ENCODE measurements at regions not wholly inside any gene's neighbourhood (a gene's known extent, or its start where the extent isn't known, plus 50 kb on each side); places are given as distances from the start of the nearest gene placed in this dataset.

DNA sequence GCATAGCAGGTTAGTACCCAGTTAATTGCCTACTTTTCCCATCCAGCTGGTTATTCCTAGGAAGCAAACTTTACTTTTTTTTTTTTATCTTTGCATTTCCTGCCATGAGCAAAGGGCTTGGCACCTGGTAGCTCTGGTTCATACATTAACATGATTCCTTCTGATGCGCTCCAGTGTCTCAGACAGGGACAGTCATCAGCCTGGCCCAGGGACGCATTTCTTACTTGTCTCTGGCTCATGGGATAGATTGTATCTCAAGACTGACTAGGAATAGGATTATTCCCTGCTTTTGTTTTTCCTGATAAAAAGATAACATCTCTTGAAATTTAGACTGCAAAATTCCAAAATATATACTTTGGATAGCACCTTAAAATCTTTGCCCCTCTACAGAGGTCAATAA lies 571.5 kb upstream of the TENM3 start:
- H3K4me1 ChIP-seq, result no peaks in the 10 kb centered on the region
- H3K36me3 ChIP-seq, result no peaks in the 10 kb centered on the region
- intact Hi-C loops (cut with DNase I), result no loop called here
- no peak for DNase-seq (ENCODE audit: extremely low spot score in 2 of 2)
- H3K27me3 ChIP-seq, result no peaks in the 10 kb centered on the region
- H3K9me3 ChIP-seq, result no peaks in the 10 kb centered on the region
- no peak overlapping the region for H3K27ac ChIP-seq
- TF ChIP-seq POLR2AphosphoS5 (IDR thresholded peaks at IDR 0.05; ENCODE audit: insufficient read depth in 1 of 2, low read depth in 1 of 2) (no peak), POLR2A (IDR thresholded peaks at IDR 0.05) (no peak)
- TF ChIP-seq, protein P1, sequence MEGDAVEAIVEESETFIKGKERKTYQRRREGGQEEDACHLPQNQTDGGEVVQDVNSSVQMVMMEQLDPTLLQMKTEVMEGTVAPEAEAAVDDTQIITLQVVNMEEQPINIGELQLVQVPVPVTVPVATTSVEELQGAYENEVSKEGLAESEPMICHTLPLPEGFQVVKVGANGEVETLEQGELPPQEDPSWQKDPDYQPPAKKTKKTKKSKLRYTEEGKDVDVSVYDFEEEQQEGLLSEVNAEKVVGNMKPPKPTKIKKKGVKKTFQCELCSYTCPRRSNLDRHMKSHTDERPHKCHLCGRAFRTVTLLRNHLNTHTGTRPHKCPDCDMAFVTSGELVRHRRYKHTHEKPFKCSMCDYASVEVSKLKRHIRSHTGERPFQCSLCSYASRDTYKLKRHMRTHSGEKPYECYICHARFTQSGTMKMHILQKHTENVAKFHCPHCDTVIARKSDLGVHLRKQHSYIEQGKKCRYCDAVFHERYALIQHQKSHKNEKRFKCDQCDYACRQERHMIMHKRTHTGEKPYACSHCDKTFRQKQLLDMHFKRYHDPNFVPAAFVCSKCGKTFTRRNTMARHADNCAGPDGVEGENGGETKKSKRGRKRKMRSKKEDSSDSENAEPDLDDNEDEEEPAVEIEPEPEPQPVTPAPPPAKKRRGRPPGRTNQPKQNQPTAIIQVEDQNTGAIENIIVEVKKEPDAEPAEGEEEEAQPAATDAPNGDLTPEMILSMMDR (IDR thresholded peaks at IDR 0.05), result no peak
- no peak overlapping the region for H3K4me3 ChIP-seq

DNA sequence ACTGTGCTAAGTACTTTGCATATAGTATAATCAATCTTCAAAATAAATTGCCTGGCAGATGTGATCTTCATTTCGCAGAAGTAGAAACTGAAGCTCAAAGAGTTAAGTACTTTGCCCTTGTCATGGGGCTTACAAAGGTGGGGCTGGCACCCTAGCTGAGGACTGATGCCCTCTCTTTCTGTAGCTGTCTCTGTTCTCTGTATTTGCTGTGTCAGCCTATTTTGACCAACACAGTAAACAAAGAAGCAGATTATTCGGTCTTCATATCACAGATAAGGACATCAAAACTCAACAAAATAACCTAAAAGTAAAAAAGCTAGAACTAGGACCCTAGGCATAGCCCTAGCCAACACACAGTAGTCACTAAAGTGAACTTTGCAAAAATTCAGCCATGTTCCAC lies 570.5 kb upstream of the TENM3 start:
- H3K27ac ChIP-seq, result no peak overlapping the region
- DNase-seq (ENCODE audit: extremely low spot score in 2 of 2), result no peak
- no peak for TF ChIP-seq POLR2AphosphoS5 (IDR thresholded peaks at IDR 0.05; ENCODE audit: insufficient read depth in 1 of 2, low read depth in 1 of 2)
- no peak for TF ChIP-seq POLR2A (IDR thresholded peaks at IDR 0.05)
- TF ChIP-seq, protein P1 (IDR thresholded peaks at IDR 0.05), result no peak
- no peaks in the 10 kb centered on the region for H3K4me1 ChIP-seq
- intact Hi-C loops (cut with DNase I), result no loop called here
- H3K9me3 ChIP-seq, result no peaks in the 10 kb centered on the region
- H3K4me3 ChIP-seq, result no peak overlapping the region
- no peaks in the 10 kb centered on the region for H3K36me3 ChIP-seq
- no peaks in the 10 kb centered on the region for H3K27me3 ChIP-seq

DNA sequence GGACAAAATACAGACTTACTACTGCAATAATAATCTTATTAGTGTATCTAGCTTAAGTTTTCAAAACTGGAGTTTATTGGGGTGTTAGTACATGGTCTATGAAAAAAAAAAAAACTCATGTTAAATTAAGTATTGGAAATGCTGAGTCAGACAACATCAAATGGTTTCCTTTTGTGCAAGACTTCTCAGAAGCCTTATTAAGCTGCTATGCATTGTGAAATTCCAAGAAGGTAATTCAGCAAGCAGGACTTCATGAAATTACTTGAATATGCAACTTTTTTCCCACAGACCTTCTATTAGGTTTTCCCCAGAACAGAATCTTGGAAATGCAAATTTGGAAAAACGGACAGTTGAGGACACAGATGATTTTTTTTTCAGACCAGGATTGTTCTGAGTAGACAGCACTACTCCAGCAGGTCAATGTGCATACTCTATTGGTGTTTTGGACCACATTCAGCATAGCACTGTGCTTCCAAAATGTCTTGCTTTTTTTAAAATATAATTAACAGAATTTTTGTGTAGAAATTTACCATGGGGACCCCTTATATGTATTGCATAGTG lies 568.8 kb upstream of the TENM3 start:
- intact Hi-C loops (cut with DNase I), result no loop called here
- no peak for DNase-seq (ENCODE audit: extremely low spot score in 2 of 2)
- no peaks in the 10 kb centered on the region for H3K4me1 ChIP-seq

DNA sequence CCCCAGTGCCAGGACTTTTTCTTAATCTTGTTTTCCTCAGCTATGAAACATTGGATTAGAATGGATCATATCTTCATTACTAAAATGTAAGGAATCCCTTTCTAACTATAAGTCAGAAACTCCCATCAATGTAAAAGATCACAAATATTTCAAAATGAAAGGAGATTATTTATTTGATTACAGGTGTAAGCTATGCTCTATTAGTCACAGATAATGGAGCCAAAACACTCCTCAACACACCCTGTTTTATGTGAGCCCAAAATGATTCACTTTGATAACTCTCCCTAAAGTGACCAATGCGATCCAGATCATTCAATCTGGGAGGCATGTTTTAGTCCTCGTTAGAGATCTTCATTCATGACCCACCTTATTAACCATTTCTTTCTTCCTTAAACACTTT lies 566.7 kb upstream of the TENM3 start:
- no peak for DNase-seq (ENCODE audit: extremely low spot score in 2 of 2)
- Histone ChIP-seq H3K27me3 (no peaks in the 10 kb centered on the region), H3K36me3 (no peaks in the 10 kb centered on the region), H3K4me1 (no peaks in the 10 kb centered on the region), H3K4me3 (no peak overlapping the region), H3K9me3 (no peaks in the 10 kb centered on the region), H3K27ac (no peak overlapping the region)
- intact Hi-C loops (cut with DNase I), result no loop called here
- TF ChIP-seq POLR2AphosphoS5 (IDR thresholded peaks at IDR 0.05; ENCODE audit: insufficient read depth in 1 of 2, low read depth in 1 of 2) (no peak), POLR2A (IDR thresholded peaks at IDR 0.05) (no peak)
- TF ChIP-seq, protein P1 (IDR thresholded peaks at IDR 0.05), result no peak

More for the DNA sequence above, 568.8 kb upstream of the TENM3 start:
- no peak overlapping the region for H3K4me3 ChIP-seq
- H3K36me3 ChIP-seq, result no peaks in the 10 kb centered on the region
- no peak overlapping the region for H3K27ac ChIP-seq
- no peaks in the 10 kb centered on the region for H3K27me3 ChIP-seq
- TF ChIP-seq, protein P1 (IDR thresholded peaks at IDR 0.05), result no peak
- TF ChIP-seq POLR2AphosphoS5 (IDR thresholded peaks at IDR 0.05; ENCODE audit: insufficient read depth in 1 of 2, low read depth in 1 of 2) (no peak), POLR2A (IDR thresholded peaks at IDR 0.05) (no peak)
- no peaks in the 10 kb centered on the region for H3K9me3 ChIP-seq

DNA sequence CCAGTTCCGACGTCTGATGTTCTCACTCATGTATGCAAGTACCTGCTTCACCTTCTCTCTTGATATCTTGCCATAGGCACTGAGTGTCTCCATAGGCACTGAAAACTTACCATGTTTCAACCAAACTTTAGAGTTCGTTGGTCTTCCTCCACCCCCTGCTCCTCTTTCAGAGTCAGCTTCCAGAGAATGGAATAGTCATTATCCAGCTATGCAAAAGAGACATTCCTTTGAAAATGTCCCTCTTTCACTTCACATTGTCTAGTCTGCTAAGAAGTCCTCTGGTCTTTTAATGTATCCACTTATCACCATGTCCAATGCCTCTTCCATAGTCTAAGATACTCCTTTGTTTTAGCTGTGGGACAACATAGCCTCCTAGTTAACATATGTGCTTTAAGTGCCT lies 566.0 kb upstream of the TENM3 start:
- H3K4me3 ChIP-seq, result no peak overlapping the region
- H3K36me3 ChIP-seq, result no peaks in the 10 kb centered on the region
- no peak overlapping the region for H3K27ac ChIP-seq
- TF ChIP-seq POLR2A (IDR thresholded peaks at IDR 0.05) (no peak), POLR2AphosphoS5 (IDR thresholded peaks at IDR 0.05; ENCODE audit: insufficient read depth in 1 of 2, low read depth in 1 of 2) (no peak)
- TF ChIP-seq, protein P1 (IDR thresholded peaks at IDR 0.05), result no peak
- H3K27me3 ChIP-seq, result no peaks in the 10 kb centered on the region
- no peaks in the 10 kb centered on the region for H3K4me1 ChIP-seq
- intact Hi-C loops (cut with DNase I), result no loop called here
- H3K9me3 ChIP-seq, result no peaks in the 10 kb centered on the region
- DNase-seq (ENCODE audit: extremely low spot score in 2 of 2), result no peak

All from vagina (tissue), 2 donors.